Endothelial cell (in vitro differentiated cells): ENCODE measurements at regions not wholly inside any gene's neighbourhood (a gene's known extent, or its start where the extent isn't known, plus 50 kb on each side); places are given as distances from the start of the nearest gene placed in this dataset.

Experiments used
- DNase-seq: peaks from one replicate; pipeline ENCODE4 v3.0.0; 2021; ENCODE audit warnings: low spot score
- H3K27ac Mint-ChIP-seq: one replicate; pipeline ENCODE4 v1.8.0; 2021; ENCODE audit warnings: mixed read lengths, inconsistent platforms; ENCODE audit not compliant: unreplicated experiment
- H3K27me3 Mint-ChIP-seq: one replicate; pipeline ENCODE4 v1.8.0; 2021; ENCODE audit warnings: mild to moderate bottlenecking, moderate library complexity, mixed read lengths, inconsistent platforms; ENCODE audit not compliant: unreplicated experiment
- H3K36me3 Mint-ChIP-seq: one replicate; pipeline ENCODE4 v1.8.0; 2021; ENCODE audit warnings: mild to moderate bottlenecking, low read depth, mixed read lengths, inconsistent platforms; ENCODE audit not compliant: unreplicated experiment
- H3K4me1 Mint-ChIP-seq: one replicate; pipeline ENCODE4 v1.8.0; 2021; ENCODE audit warnings: mild to moderate bottlenecking, mixed read lengths, inconsistent platforms; ENCODE audit not compliant: unreplicated experiment
- H3K4me3 Mint-ChIP-seq: one replicate; pipeline ENCODE4 v1.8.0; 2021; ENCODE audit warnings: mild to moderate bottlenecking, mixed read lengths, inconsistent platforms; ENCODE audit not compliant: unreplicated experiment
- H3K9me3 Mint-ChIP-seq: one replicate; pipeline ENCODE4 v1.8.0; 2021; ENCODE audit warnings: mixed read lengths, inconsistent platforms; ENCODE audit not compliant: unreplicated experiment
- TF ChIP-seq, protein P1 (sequence below): fragments of 200-600 bp; sonication (generic); IDR thresholded peaks from one replicate; pipeline ENCODE4 v1.5.0; 2021; ENCODE audit warnings: antibody characterized with exemption; ENCODE audit not compliant: unreplicated experiment

DNA sequence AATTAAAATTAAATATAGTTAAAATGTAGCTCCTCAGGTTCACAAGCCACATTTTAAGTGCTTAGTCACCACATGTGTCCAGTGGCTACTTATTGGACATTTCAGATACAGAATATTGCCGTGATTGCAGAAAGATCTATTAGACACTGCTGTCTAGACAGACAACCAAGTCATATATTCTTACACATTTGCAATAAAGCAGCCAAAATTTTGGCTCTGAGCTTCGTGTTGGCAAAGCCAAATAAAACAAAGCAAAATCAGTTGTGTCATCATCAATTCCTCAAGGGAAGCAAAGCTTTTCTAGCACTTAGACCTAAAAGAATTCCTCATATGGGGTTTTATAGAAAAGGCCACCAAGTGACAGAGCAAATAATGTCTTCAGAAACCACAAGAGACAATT is 193.1 kb upstream of the LPP start:
- Mint-ChIP-seq H3K4me3 (no peak overlapping the region), H3K36me3 (no peaks in the 10 kb centered on the region), H3K9me3 (no peaks in the 10 kb centered on the region), H3K27me3 (peaks cover 2% of the 10 kb centered on the region), H3K4me1 (no peaks in the 10 kb centered on the region), H3K27ac (no peak overlapping the region)
- TF ChIP-seq, protein P1, sequence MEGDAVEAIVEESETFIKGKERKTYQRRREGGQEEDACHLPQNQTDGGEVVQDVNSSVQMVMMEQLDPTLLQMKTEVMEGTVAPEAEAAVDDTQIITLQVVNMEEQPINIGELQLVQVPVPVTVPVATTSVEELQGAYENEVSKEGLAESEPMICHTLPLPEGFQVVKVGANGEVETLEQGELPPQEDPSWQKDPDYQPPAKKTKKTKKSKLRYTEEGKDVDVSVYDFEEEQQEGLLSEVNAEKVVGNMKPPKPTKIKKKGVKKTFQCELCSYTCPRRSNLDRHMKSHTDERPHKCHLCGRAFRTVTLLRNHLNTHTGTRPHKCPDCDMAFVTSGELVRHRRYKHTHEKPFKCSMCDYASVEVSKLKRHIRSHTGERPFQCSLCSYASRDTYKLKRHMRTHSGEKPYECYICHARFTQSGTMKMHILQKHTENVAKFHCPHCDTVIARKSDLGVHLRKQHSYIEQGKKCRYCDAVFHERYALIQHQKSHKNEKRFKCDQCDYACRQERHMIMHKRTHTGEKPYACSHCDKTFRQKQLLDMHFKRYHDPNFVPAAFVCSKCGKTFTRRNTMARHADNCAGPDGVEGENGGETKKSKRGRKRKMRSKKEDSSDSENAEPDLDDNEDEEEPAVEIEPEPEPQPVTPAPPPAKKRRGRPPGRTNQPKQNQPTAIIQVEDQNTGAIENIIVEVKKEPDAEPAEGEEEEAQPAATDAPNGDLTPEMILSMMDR = no peak
- DNase-seq = no peak

DNA sequence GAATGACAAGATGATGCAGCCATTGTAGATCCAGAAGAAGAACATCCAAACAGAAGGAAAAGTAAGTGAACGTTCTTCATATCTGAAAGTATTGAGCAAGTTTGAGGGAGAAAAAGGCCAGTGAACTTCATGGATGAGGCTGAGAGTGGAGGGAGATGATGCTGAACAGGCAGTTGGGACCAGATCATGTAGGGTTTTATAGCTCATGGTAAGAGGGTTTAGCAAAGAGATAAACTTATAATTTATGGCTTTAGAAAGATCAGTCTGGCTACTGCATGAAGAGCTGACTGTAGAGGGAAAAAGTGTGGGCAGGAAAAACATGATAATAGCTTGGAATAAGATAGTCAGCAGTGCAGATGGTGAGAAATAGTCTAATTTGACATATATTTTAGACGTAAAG is 192.6 kb upstream of the LPP start:
- no peak for DNase-seq
- Mint-ChIP-seq H3K27ac (no peak overlapping the region), H3K4me3 (no peak overlapping the region), H3K36me3 (no peaks in the 10 kb centered on the region), H3K9me3 (no peaks in the 10 kb centered on the region), H3K27me3 (peaks cover 2% of the 10 kb centered on the region), H3K4me1 (no peaks in the 10 kb centered on the region)
- TF ChIP-seq, protein P1 = no peak

DNA sequence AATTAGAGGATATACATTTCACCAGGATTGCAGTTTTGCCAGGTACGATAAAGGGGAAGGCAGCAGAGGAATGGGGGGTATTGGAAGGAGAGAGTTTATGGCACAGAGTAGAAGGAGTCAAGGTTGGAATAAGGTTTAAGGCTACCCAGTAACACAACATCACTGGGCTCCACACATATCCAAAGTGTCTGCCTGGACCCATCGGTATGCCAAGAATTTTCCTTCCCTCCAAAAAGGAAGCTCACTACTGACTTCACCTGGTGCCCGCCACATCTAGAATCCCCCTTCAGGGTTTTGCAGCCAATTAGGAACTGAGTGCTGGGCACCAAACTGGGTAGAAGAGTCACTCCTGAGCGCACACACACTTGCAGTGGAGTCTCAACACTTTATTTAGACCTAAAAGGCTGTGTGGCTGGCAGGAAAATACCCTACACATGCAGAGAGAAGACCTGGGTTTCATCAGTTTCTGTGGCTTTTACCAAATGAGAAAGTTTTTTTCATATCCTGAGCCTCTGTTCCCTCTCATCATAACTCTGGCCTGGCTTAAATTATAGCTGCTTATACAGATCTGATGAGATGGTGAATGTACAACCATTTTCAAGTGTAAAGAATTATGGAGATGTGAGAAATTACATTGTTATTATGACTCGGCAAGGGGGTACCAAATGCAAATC is 190.8 kb upstream of the LPP start:
- Mint-ChIP-seq H3K36me3 (no peaks in the 10 kb centered on the region), H3K4me3 (no peak overlapping the region)

DNA sequence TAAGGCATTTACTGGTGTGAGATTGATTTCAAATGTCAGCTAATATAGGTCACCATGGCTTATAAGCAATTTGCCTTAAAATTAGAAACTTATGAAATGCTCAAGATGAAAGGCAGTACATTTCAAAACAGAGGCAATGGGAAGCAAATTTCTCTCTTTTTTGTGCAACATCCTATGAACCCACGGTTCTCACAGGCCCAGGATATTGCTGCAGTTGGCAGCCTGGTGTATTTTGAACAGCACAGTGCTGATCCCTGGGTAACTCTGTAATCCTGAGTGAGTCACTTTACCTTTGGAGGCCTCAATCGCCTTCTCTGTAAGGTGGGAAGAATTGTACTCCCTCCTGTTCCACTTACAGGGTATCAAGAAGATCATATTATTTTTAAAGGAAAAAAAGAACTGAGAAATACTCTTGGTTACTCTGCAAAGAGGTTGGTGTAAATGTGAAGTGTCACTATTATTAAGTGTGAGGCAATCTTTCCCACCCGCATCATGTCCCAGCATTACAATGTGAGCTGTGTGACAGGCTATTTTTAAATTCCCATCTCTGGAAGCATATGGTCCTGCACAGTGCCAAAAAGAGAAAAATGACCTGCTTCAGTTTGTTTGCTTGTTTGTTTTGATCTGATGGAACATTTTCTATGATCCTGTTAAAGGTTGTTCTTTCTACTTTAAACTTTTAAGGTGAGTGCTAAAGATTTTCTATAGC is 190.1 kb upstream of the LPP start:
- no peak overlapping the region for H3K4me3 Mint-ChIP-seq
- no peak overlapping the region for H3K27ac Mint-ChIP-seq
- no peaks in the 10 kb centered on the region for H3K36me3 Mint-ChIP-seq
- TF ChIP-seq, protein P1 = no peak
- DNase-seq = no peak
- H3K4me1 Mint-ChIP-seq = no peaks in the 10 kb centered on the region
- no peaks in the 10 kb centered on the region for H3K9me3 Mint-ChIP-seq
- no peaks in the 10 kb centered on the region for H3K27me3 Mint-ChIP-seq

More for the DNA sequence above, 190.8 kb upstream of the LPP start:
- H3K27ac Mint-ChIP-seq = no peak overlapping the region
- no peak for DNase-seq
- no peaks in the 10 kb centered on the region for H3K9me3 Mint-ChIP-seq
- TF ChIP-seq, protein P1 = no peak
- no peaks in the 10 kb centered on the region for H3K4me1 Mint-ChIP-seq
- no peaks in the 10 kb centered on the region for H3K27me3 Mint-ChIP-seq

GRCh38 chr3:187964760-187965159 is 189.2 kb upstream of the LPP start:
- no peak for DNase-seq
- Mint-ChIP-seq H3K27me3 (no peaks in the 10 kb centered on the region), H3K27ac (no peak overlapping the region), H3K9me3 (no peaks in the 10 kb centered on the region), H3K4me1 (no peaks in the 10 kb centered on the region), H3K4me3 (no peak overlapping the region), H3K36me3 (no peaks in the 10 kb centered on the region)
- TF ChIP-seq, protein P1 = no peak
